Ovary (tissue), 7 donors: ENCODE measurements at regions not wholly inside any gene's neighbourhood (a gene's known extent, or its start where the extent isn't known, plus 50 kb on each side); places are given as distances from the start of the nearest gene placed in this dataset.
A peak's percentile ranks its signal among the peaks of the same experiment; 100 is the strongest.

ENCODE experiments used
- DNase-seq, 5 donors: peaks; one replicate each; pipeline ENCODE4 v3.0.0-alpha.2; 2019 to 2020
- H3K27ac ChIP-seq, 2 donors: fragments of 200-600 bp; one replicate each; pipeline versions ENCODE4 v1.5.1 to v1.8.0; 2019 to 2022
- H3K27me3 ChIP-seq: fragments of 200-600 bp; one replicate; pipeline ENCODE4 v1.8.0; 2022
- H3K36me3 ChIP-seq: fragments of 200-600 bp; sonication (generic); one replicate; pipeline ENCODE4 v1.5.1; 2019
- H3K4me1 ChIP-seq: one replicate; pipeline ENCODE4 v1.8.1; 2013; ENCODE audit warnings: mild to moderate bottlenecking, moderate library complexity; ENCODE audit not compliant: insufficient read depth
- H3K4me3 ChIP-seq: fragments of 200-600 bp; sonication (generic); one replicate; pipeline ENCODE4 v1.5.1; 2017
- H3K9me3 ChIP-seq, 2 donors: fragments of 200-600 bp in 1 of 2; sonication (generic) in 1 of 2; one replicate each; pipeline versions ENCODE4 v1.5.1 to v1.8.1; 2013 to 2019; ENCODE audit warnings: mild to moderate bottlenecking in 1 of 2, moderate library complexity in 1 of 2
- CTCF ChIP-seq, 3 donors: fragments of 450-650 bp in 2 of 3; fragments of 200-600 bp in 1 of 3; IDR thresholded peaks; one replicate each; pipeline versions ENCODE4 v1.5.1 to v1.8.0; 2016 to 2022; ENCODE audit warnings: antibody characterized with exemption in 3 of 3, mild to moderate bottlenecking in 1 of 3
- EP300 ChIP-seq: sonication (generic); formaldehyde crosslinking; IDR thresholded peaks from one replicate; pipeline ENCODE4 v1.6.1; 2017; ENCODE audit warnings: antibody characterized with exemption
- POLR2A ChIP-seq: fragments of 450-650 bp; IDR thresholded peaks from one replicate; pipeline ENCODE4 v1.6.1; 2017; ENCODE audit warnings: antibody characterized with exemption, mild to moderate bottlenecking, moderate library complexity
- WGBS, 3 donors: extraction: QIAGEN DNeasy Blood & Tissue Kit in 1 of 3; methylation state at CpG; one replicate each; pipeline versions ENCODE4 v1.1.5 to v1.1.7; 2013 to 2017; 5-methylcytosine and 5-hydroxymethylcytosine counted together
- intact Hi-C, 4 donors: fragments of 100-400 bp; cut with DNase I; formaldehyde crosslinking; loops; one replicate each; pipeline versions ENCODE4 v1.11.0 to v1.15.1; 2022 to 2023
- donor health status: DM: no; HTN: no; CAD: no; lungs with moderate emphysema.
- donor health status: DM: no; HTN: no; CAD: no.
- donor health status: Bipolar disorder and iron deficiency.
- donor health status: DM: no; HTN: no; CAD: no.
- donor health status: DM: yes; HTN: yes; CAD: no.

GRCh38 chr6:21985904-21986303, 310.9 kb downstream of the PRL start:
- Histone ChIP-seq H3K4me1 (peaks cover 5% of the 10 kb centered on the region), H3K9me3 (no peaks in the 10 kb centered on the region), H3K27ac (peak overlapping the region in 1 of 2 donors; percentile 66), H3K4me3 (no peak overlapping the region), H3K36me3 (no peaks in the 10 kb centered on the region), H3K27me3 (no peaks in the 10 kb centered on the region)
- 82 to 91% (median 83%) methylated on average over 1 of the region's 1 CpG for WGBS, 3 donors
- intact Hi-C loops: no loop called here
- TF ChIP-seq EP300 (no peak), CTCF (IDR thresholded peaks at IDR 0.05) (no peak), POLR2A (no peak)
- no peak for DNase-seq

- intact Hi-C loops: no loop called here
- WGBS, 3 donors: 19 to 28% (median 27%) methylated on average over 6 of the region's 6 CpGs
- Histone ChIP-seq H3K4me3 (no peak overlapping the region), H3K27me3 (no peaks in the 10 kb centered on the region), H3K27ac (peak overlapping the region; percentile 22 to 66), H3K9me3 (no peaks in the 10 kb centered on the region), H3K4me1 (peaks cover 6% of the 10 kb centered on the region), H3K36me3 (no peaks in the 10 kb centered on the region)
- DNase-seq: peak in 2 of 5 donors; percentile 18 to 51
- TF ChIP-seq POLR2A: no peak
- TF ChIP-seq EP300: no peak
- no peak for TF ChIP-seq CTCF (IDR thresholded peaks at IDR 0.05)
Observed at GRCh38 chr6:21986703-21987102, 310.1 kb downstream of the PRL start.

DNA sequence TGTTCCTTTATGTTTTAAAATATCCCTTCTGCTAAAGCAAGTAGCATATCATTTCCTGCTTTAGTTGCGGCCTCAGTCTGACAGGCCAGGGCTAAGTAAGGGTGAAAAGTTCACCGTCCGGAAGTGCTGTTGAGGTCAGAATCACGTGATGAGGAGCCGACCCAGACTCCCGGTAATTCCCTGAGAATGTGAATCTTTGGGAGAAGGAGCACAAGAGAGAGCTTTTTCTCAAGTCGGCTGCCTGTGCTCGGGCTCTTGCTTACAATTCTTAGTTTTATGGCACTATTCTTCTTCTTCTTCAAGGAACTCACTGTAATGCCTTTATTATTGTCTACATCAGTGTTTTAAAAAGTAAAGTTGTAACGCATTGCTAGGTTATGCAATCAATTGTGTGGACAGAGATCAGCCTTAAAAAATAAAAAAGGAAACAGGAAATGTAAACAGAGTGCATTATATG, 309.3 kb downstream of the PRL start:
- intact Hi-C loops: no loop called here
- H3K36me3 ChIP-seq: no peaks in the 10 kb centered on the region
- no peak overlapping the region for H3K4me3 ChIP-seq
- no peaks in the 10 kb centered on the region for H3K9me3 ChIP-seq
- no peaks in the 10 kb centered on the region for H3K27me3 ChIP-seq
- peak overlapping the region; percentile 66 to 67 for H3K27ac ChIP-seq
- TF ChIP-seq POLR2A (no peak), EP300 (no peak), CTCF (IDR thresholded peaks at IDR 0.05) (no peak)
- peak; percentile 77 to 84 (median 80) for DNase-seq
- WGBS, 3 donors: 1 to 2% (median 2%) methylated on average over 9 of the region's 9 CpGs
- H3K4me1 ChIP-seq: peaks cover 6% of the 10 kb centered on the region

DNA sequence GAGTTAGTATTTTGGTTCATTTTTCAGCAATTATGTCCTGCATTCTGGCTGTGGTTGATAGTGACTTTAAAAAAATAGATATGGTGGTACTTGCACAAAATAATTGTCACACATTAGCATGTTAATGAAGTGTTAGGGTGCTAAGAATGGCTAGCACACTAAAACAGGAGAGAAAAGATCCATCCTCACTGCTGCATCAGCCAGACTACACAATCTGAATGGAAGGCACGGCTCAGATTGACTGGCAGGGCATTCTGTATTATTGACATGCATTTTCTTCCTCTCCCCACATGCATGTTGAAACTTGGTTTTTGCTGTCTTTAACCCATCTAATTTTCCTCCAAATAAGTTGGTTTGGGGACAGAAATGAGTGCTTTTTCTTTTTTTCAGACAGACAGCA, 306.3 kb downstream of the PRL start:
- TF ChIP-seq POLR2A: no peak
- no peak for TF ChIP-seq EP300
- TF ChIP-seq CTCF (IDR thresholded peaks at IDR 0.05): no peak
- no peaks in the 10 kb centered on the region for H3K27me3 ChIP-seq
- DNase-seq: no peak
- H3K36me3 ChIP-seq: no peaks in the 10 kb centered on the region
- no peak overlapping the region for H3K27ac ChIP-seq
- no peaks in the 10 kb centered on the region for H3K9me3 ChIP-seq
- no peak overlapping the region for H3K4me3 ChIP-seq
- 92 to 96% (median 96%) methylated on average over 1 of the region's 1 CpG for WGBS, 3 donors
- intact Hi-C loops: no loop called here
- peaks cover 6% of the 10 kb centered on the region for H3K4me1 ChIP-seq
